ENCODE measurements at regions not wholly inside any gene's neighbourhood (a gene's known extent, or its start where the extent isn't known, plus 50 kb on each side); places are given as distances from the start of the nearest gene placed in this dataset.

DNA sequence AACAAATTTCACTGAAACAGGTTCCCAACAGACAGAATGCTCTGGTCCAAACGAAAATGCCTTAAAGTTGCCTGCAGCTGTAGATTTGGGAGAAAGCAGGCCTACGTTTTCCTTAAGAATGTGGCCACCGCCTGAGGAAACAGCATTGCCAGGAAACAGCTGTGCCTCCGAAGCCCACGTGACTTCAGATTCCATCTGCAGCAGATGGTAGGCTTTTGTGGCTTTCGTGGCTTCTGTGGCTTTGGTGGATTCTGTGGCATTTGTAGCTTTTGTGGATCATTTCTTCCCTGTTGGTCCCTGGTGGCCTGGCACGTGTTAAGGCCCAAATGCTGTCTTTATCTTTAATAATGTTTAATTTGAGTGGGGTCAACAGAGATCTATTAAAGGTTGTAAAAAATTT, 222.9 kb downstream of the TTLL2 start:
- TF ChIP-seq CTCF (IDR thresholded peaks at IDR 0.05; ENCODE audit: borderline replicate concordance, extremely low read depth, low read length, poor library complexity, severe bottlenecking) (no peak), EZH2 (IDR thresholded peaks at IDR 0.05; ENCODE audit: borderline replicate concordance, low read depth, low read length, severe bottlenecking) (no peak)
